Fibroblast of skin of right biceps (primary cell): ENCODE measurements at regions not wholly inside any gene's neighbourhood (a gene's known extent, or its start where the extent isn't known, plus 50 kb on each side); places are given as distances from the start of the nearest gene placed in this dataset.
A peak's percentile ranks its signal among the peaks of the same experiment; 100 is the strongest.
"Not testable (repeated sequence)": the region's sequence is repeated elsewhere in the genome, so short reads cannot be mapped to it uniquely, and the experiment has no call there.

ENCODE experiments used
- DNase-seq: peaks from one replicate; pipeline ENCODE4 v3.0.0-alpha.2; 2013

GRCh38 chr3:72031581-72031980 lies 246.6 kb upstream of the PROK2 start:
- peak; percentile 86 for DNase-seq

DNA sequence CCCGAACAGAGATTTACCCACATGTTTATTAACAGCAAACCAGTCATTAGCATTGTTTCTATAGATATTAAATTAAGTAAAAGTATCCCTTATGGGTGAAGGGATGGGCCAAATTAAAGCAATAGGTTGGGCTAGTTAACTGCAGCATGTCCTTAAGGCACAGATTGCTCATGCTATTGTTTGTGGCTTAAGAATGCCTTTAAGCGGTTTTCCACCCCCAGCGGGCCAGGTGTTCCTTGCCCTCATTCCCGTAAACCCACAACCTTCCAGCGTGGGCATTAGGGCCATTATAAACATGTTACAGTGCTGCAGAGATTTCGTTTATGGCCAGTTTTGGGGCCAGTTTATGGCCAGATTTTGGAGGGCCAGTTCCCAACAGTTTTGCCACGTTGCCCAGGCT lies 245.3 kb upstream of the PROK2 start:
- not testable (repeated sequence) for DNase-seq

DNA sequence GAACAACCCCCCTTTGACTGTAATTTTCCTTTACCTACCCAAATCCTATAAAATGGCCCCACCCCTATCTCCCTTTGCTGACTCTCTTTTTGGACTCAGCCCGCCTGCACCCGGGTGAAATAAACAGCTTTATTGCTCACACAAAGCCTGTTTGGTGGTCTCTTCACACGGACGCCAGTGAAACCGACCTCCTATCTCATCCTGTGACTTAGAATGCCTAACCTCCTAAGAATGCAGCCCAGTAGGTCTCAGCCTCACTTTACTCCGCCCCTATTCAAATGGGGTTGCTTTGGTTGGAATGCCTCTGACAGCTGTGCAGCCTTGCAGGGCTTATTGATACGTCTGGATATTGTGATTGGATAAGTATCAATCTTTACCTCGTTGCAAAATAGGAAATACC lies 243.8 kb upstream of the PROK2 start:
- DNase-seq = peak; percentile 88

DNA sequence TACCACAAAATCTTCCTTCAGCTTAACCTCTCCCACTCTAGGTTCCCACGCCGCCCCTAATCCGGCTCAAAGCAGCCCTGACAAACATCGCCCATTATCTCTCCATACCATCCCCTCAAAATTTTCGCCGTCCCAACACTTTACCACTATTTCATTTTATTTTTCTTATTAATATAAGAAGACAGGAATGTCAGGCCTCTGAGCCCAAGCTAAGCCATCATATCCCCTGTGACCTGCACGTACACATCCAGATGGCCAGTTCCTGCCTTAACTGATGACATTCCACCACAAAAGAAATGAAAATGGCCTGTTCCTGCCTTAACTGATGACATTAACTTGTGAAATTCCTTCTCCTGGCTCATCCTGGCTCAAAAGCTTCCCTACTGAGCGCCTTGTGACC lies 243.4 kb upstream of the PROK2 start:
- not testable (repeated sequence) for DNase-seq

- not testable (repeated sequence) for DNase-seq
Measured at GRCh38 chr3:72027728-72028127, 242.8 kb upstream of the PROK2 start.

- DNase-seq = no peak
Measured at GRCh38 chr3:72022027-72022426, 237.1 kb upstream of the PROK2 start.

DNA sequence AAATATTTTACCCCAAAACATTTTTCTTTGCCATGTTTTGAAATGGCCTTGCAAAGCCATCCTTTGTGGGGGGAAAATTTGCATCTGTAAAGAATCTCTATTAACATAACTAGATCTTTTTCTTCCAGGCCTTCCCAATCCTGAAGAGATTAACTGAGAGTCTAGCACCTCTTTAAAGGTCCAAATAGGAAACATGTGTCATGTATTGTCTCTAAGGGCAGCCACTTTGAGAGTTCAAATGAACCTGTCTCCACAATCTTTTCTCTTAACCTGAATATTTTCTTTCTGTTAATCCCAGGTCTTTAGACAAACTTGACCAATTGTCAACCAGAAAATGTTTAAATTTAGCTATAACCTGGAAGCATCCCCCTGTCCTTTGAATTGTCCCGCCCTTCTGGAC lies 236.6 kb upstream of the PROK2 start:
- no peak for DNase-seq

GRCh38 chr3:72018343-72018984 lies 233.5 kb upstream of the PROK2 start:
- DNase-seq = peak; percentile 52

- no peak for DNase-seq
Measured at GRCh38 chr3:72017935-72018334, 233.0 kb upstream of the PROK2 start.

DNA sequence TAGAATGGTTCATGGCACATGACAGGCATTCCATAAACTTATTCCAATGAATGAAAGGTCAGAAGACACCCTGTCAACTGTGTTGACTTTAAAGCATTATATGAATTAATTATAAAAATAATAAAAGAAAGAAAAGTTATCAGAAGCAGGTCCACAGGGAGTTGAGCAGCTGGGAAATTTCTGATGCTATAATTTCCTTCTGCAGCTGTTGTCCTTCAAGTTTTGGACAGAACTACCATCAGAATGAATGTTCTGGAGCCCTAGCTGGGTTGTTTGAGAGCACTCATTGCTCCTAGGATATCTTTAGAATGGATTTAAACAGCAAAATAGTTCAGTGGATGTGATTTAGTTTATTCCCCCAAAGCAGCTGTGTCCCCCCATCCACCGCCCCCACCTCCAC lies 232.4 kb upstream of the PROK2 start:
- DNase-seq = no peak

DNA sequence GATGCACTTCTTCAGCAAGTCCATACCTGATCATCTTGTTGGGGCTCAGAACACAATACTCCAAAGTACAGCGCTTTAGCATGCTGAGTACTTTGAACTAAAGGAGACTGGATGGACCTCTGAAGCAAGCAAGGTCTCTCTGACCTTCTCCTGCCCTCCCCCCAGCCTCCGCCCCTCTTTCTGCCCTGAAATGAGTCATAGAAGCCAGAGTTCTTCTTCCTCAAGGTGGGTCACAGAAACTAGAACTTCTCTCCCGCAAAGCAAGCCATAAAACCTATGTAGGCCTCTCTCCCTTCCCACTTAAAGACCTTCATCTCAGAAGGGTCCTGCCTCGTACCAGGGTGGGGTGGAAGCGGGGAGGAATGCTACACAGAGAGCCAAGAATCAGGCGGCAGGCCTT lies 230.5 kb upstream of the PROK2 start:
- DNase-seq = no peak

DNA sequence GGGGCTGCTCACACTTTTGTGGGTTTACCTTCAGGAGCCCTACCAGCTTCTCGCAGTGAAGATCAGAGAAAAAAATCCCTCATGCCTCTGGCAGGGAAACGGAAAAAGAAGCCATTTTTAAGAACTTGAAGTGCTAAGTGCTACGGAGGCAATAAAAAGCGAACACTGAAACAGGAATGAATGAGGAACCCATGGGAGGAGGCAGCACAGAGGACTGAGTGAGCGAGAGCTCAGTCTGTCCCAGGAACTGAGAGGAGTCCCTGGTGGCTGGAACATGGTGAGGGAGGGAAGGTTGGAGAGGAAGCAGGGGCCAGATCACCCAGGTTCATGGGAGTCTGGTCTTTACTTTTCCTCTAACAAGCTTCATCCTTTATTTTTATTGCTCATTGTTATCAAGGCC lies 228.1 kb upstream of the PROK2 start:
- no peak for DNase-seq

DNA sequence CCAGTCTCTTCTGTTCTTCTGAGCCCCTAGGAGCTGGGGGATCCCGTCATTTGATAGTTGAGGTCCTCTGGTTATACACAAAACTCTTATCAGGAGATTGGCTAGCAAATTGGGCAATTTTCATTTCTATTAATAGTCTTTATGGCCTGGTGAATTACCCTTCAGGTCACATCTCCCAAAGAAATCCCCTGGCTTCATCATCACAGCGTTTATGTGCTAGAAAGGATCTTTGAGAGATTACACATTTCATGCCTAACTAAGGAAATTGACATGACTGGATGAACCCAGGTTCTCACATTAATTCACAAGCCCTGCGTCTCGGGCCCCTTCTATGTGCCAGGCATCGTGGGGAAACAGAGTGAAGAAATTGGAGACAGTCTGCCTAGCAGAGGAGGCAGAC lies 227.4 kb upstream of the PROK2 start:
- no peak for DNase-seq

GRCh38 chr3:72011485-72011884 lies 226.5 kb upstream of the PROK2 start:
- DNase-seq = peak; percentile 96

GRCh38 chr3:72009851-72010443 lies 225.0 kb upstream of the PROK2 start:
- peak; percentile 44 for DNase-seq

DNA sequence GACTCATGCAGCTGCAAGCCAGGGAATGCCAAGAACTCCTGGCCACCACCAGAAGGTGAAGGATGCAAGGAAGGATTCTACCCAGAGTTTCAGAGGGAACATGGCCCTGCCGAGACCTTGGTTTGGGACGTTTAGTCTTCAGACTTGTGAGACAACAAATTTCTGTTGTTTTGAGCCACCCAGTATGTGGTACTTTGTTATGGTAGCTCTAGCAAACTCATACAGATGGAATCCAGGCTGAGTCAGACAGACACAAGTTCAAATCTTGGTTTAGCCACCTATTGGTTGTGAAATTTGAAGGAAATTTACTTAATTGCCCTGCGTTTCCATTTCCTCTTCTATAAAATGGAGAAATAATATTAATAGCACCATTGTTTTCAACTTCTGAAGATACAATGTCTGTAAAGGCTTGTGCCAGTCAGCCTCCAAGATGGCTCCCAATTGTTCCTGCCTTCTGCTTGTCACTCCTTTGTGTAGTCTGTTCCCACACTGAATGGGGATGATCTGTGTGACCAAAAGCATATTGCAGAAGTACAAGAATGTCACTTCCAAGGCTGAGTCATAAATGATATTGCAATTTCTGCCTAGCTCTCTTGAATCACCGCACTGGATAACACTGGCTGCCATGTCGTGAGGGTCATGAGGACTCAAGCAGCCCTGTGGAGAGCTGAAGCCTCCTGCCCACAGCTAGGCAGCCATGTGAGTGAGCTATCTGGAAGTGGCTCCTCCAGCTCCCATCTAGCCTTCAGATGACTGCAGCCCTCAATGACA lies 223.5 kb upstream of the PROK2 start:
- peak; percentile 69 for DNase-seq

GRCh38 chr3:72006631-72007556 lies 221.9 kb upstream of the PROK2 start:
- DNase-seq = no peak

DNA sequence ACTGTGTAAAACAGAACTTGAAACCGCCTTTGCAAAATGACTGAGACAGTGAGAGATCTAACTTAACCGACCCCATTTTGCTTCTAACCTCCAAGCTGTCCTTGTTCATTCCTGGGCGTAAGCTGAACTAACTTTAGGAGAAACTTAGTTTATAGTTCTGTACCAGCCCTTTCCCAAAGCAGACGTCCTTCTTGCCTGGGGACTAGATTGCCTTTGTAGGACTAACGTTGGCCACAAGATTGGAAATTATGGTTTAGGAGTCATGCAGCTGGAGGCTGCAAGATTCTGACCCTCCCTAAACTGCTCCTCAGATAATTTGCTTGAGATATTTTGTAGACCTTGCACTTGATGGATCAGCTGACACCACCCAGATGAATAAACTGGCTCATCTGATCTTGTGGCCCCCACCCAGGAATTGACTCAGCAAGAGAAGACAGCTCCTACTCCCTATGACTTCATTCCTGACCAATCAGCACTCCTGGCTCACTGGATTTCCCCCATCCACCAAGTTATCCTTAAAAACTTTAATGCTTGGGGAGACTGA lies 219.9 kb upstream of the PROK2 start:
- peak; percentile 84 for DNase-seq

- DNase-seq = no peak
Measured at GRCh38 chr3:72003936-72004335, 219.0 kb upstream of the PROK2 start.

DNA sequence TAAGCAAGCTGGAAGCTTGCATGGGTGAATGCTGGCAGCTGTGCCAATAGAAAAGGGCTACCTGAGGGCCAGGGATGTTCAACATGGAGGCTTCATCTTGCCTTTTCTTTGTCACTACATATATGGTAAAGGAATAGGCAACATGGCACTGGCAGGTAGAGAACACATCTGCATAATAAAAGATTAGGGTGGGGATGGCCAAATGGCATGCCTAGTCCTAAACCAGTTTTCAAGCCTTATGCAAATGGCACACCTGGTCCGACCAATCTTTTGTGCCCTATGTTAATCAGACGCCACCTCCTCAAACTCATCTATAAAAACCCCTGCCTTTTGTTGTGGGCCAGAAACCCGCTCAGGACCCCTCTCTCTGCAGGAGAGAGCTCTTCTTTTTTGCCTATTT lies 216.8 kb upstream of the PROK2 start:
- DNase-seq = no peak

DNA sequence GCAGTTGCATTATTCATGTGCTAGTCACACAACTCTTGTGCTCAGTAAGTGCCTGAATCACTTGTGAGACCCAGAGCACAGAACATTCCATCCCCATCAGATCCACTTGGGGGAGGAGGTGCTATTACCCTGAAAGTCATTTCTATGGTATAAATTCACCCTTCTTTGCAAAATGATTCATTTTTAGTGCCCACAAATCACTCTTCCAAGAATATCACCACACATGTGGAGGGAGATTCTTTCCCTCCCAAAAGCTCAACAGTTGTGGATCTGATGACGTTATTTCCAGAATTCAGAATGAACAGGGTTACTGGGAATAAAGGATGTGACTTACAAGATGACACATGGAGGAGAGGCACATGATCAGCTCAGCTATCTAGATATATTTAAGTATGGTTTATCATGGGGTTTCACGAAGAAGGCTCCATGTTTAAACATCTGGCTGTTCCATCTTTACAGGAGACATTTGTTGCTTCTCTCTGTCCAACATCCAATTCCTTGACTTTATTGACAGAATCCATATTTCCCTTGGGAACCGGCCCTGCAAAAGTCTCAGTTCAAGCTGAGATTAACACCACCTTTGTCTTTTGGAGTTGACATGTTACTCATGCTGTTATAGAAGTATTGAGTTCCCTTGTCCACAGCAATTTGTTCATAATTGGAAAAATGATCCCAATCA lies 214.2 kb upstream of the PROK2 start:
- peak; percentile 99 for DNase-seq

GRCh38 chr3:71997066-71997653 lies 212.2 kb upstream of the PROK2 start:
- DNase-seq = peak; percentile 37
